Muscle of back (tissue), 3 donors: ENCODE measurements at regions not wholly inside any gene's neighbourhood (a gene's known extent, or its start where the extent isn't known, plus 50 kb on each side); places are given as distances from the start of the nearest gene placed in this dataset.

ENCODE experiments used
- DNase-seq, 3 donors: peaks; one replicate each; pipeline versions ENCODE4 v3.0.0 to v3.0.0-alpha.2; 2013

DNA sequence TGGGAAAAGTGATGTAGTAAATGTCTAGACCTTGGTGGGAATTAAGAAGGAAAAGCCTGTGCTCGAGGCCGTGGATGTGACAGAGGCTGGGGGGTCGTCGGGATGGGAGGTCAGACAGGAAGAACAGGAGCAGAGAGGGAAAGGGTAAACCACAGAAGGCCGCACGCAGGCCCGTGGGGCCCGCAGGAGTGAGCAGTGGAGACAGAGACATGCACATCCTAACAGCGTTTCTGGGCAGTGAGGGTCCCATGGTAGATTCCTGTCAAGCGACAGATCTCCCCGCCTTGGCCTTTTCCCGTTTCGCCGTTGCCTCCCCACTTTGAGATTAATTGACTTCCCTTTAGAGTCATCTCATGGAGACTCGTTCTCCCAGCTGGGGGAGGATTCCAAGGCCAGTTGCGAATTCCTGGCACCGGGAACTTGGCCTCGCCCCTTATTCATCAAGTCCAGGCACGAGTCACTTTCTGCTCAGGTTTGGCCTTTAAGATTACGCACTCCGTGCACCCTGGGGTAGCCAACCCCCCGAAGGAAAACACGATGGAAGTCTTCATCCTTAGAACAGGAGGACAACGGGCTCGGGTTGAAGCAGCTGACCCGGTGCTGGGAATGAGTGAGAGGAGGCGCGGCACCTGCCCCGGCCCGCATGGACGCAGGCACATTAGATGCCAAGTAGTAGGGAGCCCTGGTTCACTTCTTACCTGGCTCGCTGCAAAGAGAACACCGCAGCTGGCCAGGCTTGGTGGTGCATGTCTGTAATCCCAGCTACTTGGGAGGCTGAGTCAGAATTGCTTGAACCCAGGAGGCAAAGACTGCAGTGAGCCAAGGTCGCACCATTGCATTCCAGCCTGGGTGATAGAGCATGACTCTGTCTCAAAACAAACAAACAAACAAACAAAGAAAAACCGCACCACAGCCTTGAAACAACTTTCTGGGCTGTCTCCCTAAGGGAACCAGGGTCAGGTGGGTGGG is 315.2 kb upstream of the SHH start:
- DNase-seq, result no peak

DNA sequence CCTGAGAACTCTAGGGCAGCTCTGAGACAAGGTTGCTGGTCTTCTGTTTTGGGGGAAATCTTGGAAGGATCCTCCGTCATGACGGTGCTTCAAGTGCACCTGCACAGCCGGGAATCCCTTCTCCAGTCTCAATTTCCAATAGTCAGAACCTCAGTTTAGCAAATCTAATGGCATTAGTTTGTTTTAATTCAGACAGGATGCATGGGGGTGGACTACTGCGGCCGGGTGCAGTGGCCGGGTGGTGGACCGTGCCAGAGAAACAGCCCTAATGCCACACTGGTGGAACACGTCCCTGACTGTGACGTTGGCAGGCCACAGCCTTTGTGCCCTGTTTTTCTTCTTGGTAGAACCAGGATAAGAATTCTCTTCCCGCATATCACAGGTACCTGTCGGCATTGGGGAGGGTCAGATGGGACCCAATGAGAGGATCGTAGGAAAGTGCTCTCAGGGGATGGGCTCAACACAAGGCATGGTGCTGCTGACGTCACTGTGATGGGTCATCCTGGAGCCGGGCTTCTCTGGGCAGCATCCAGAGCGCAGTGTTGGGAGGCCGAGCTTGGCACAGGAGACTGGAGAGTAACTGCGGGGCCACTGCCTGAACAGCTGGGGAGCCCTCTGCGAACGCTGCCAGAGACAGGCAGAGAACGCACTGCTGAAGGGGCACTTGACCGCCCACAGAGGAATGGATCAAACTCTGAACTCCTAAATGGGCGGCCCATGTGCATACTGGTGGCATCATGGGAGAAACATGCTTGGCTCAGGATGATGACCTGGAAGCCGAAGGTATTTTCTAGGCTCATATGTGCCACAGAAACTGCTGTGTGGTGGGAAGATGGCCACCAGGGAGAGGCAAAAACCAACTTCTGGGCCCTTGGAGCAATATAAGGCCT is 313.8 kb upstream of the SHH start:
- DNase-seq, result no peak

DNA sequence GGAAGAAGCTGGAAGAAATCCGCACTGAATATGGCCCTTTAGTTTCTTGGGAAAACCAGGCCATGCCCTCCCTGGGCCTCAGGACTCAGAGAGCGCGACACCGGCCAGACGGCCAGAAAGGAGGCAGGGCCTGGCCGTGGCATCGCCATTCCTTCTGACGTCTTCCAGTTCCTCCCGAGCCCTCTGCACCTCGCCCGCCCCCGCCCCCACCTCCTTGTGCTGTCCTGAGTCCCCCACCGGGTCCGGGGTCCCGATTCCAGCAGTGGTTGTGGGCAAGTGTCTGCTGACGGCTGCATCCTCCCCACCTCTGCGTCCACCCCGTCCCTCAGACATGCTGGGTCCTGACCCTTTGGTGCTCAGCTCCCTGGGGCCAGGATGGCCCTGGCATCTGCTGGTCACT is 312.1 kb upstream of the SHH start:
- DNase-seq, result no peak

DNA sequence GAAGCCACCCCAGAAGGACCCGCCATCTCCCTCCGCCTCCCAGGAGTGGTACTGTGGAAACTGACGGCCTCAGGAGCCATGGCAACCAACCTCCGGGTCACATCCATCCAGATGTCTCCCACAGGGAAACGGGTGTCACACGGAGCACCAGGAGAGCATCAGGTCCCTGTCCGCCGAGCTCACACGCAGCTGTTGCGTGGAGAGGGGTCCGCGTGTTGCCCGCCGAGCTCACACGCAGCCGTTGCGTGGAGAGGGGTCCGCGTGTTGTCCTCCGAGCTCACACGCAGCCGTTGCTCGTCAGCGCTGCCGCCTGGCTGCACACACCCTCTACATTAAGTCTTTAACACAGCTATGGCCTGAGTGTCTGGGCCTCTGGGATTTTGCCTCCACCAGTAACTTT is 311.1 kb upstream of the SHH start:
- DNase-seq, result no peak

DNA sequence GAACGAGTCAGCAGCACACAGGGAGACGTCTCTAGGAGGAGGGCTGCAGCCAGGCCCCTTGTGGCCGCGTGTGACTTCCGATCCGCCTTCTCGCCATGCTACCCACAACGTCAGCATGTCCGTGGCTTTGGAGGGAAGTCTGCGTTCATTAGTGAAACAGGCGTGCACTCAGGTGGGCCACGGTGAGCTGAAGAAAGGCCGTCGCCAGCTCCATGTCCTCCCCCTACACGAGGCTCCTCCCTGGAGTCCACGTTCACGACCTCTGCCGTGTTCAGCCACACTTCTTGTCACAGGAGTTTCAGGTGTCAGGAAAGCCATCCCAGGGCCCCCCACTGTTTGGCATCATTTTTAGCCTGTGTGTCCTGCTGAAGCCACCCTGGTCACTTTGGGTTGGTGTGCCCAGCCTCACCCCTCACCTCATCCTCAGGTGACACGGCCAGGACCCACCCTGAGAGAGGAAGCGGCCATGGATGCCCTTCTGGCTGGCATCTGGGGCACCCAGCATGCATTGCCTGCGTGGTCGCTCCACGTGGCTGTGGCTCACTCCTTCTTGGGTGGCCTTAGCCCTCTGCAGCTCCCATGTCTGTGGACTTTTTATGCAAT is 310.6 kb upstream of the SHH start:
- DNase-seq, result no peak

DNA sequence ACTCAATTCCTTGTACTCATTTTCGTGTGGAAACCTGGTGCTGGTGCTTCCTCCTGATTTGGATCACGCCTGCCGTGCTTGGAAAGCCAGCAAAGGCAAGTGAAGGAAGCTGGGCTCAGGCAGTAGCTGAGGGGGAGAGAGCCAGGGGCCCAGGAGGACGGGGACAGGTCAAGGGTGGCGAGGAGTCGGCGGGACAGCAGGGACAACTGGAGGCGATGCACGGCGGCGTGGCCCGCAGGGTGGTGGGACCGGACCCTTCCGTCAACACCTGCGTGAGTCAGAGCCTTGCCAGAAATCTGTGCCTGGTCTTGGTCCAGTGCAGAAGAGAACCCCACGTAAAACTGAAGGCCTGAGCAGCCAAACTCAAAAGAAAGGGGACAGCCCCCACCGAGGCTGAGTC is 309.7 kb upstream of the SHH start:
- DNase-seq, result no peak

DNA sequence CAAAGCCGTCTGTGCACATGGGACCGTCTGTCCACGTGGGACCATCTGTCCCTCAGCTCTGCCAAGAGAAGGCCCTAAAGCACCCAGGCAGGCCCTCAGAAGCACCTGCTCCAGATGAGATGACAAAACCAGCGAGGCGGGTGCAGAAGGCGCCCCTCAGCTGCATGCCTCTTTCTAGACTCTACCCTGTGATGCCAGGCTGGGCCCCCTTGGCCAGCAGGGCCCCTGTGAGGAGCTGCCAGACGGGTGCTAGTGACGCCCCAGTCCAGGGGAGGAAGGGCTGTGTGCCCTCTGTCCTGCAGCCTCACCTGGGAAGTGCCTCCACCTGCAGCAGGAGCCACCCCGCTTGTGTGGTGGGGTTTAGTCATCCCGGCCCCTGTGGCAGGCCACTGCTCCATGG is 309.2 kb upstream of the SHH start:
- DNase-seq, result no peak

DNA sequence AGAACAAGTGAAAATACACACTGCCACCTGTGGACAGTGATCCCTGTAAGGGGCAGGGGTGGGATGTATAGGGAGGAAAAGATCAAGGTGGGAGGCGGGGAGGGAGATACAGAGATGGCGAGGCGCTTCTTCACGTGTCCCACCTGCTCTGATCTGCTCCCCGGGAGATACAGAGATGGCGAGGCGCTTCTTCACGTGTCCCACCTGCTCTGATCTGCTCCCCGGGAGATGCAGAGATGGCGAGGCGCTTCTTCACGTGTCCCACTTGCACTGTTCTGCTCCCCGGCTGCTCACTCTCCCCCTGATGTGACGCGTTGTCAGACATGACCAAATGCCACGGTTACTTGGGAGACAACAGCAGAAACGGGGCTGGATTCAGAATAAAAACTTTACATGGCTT is 308.3 kb upstream of the SHH start:
- no peak for DNase-seq

DNA sequence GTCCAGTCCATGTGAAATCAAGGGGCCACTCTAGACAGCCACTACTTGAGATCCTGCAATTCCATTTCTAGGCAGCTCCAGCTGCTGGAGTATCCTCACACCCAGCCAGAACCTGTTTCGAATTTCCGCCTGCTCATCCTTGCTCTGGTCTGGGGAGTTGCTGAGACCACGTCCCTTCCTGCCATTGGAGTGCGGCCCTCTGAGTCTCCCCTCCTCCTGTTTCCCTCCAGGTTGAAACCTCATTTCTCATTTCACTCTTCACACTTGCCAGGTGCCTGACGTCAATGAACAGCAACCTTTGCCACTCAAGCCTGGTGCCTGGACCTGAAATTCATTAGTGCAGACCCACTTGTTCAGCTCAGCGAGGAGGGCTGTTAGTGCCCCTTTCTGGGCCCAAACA is 307.5 kb upstream of the SHH start:
- DNase-seq, result no peak

DNA sequence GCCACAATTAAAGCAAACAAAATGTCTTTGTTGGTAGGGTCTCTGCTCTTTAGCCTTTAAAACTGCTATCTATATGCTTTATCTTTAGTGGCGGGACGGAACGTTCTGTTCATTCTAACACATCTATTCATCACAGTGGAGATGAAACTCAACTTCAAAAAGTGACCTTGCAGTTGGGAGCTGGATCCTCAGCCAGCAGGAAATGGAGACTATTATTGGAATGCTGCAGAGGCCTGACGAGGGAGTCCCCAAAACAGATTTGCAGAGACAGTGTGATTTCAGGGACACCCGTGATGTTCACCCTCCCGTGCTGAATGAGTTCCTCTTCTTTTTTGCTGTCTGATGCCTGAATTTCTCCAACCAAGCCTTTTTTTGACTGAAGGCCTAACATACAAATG is 306.0 kb upstream of the SHH start:
- DNase-seq, result no peak

DNA sequence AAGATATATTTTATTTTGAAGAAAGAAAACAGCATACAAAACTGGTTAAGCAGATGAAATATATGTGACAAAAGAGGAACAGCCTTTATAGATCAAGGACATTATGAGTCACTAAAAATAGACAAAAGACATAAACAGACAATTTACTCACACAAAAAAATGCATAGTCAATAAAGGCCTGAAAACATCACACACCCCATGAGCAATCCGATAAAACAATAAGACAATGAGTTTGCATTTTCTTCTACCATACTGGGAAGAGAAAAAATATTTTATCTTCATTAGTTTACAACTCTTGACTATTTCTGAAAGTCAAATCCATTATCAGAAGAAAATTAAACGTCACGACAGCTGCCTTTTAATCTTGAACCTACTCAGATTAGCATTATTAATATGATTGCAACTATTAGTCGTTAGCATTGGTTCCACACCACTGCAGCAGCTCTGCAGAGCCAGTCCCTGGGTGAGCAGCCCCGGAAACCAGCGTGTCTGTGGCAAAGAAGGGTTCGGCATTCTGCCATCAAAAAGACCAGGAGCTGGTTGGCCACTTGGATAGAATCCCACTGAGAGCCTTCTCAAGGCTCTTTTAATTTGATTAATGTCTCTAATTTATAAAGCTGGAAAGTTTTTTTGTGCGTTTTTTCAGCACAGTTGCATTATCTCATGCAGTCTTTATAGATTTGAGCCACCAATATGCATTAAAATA is 305.4 kb upstream of the SHH start:
- no peak for DNase-seq

DNA sequence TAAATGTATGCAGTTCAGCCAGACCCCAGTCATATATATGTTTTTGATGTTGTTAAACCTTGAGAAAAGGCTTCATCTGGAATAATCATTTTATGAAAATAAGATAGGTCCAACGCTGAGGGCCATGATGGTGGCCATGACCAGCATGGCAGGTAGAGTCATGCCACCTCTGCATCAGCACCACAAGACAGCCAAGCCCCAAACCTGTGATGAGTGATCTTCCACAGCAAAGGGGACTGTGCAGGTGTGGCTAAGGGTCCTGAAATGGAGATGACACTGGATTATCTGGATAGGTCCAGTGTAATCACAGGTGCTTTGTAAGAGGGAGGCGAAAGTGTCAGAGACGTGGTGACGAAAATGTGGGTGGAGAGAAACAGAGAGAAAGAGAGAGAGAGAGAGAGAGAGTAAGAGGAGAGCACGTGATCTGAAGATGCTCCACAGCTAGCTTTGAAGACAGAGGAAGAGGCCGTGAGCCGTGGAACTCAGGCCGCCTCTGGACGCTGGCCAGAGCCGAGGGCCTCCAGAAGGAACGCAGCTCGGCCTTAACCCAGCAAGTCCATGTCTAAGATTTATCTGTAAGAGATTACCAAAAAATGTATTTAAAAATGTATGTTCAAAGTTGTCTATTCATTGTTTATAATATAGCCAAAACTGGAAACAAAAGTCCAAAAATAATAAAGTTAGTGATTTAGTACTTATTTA is 304.4 kb upstream of the SHH start:
- no peak for DNase-seq

DNA sequence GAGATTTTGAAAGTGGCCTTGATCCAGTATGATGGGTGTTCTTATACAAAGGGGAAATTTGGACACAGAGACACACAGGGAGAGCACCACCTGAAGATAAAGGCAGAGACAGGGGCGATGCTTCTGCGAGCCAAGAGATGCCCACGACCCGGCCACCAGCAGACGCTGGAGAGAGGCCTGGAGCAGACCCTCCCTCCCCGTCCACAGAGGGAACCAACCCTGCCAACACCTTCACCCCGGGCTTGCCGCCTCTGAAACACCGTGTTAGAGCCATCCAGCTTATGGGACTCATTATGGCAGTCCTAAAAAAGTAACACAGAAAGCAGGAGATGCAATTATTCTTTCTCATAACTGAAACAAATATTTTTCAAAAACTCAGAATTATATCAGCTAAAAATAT is 303.3 kb upstream of the SHH start:
- DNase-seq, result no peak

DNA sequence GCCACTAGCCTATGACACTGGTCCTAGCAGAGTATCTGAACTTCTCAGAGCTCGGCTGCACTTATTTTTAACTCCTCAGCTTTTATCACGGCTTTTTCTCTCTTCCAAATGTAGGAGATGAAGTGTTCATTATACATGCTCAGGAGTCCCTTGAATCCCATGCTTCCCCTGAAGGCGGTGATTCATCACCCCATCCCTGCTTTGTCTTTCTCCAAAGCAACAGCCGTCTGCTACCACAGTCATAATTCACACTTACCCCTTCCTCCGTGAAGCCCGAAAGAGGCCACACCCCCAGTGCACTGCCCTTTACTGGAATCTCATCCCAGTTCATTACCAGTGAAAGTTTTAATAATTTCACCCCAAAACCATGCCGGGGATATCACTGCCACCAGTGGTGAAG is 301.5 kb upstream of the SHH start:
- DNase-seq, result no peak

DNA sequence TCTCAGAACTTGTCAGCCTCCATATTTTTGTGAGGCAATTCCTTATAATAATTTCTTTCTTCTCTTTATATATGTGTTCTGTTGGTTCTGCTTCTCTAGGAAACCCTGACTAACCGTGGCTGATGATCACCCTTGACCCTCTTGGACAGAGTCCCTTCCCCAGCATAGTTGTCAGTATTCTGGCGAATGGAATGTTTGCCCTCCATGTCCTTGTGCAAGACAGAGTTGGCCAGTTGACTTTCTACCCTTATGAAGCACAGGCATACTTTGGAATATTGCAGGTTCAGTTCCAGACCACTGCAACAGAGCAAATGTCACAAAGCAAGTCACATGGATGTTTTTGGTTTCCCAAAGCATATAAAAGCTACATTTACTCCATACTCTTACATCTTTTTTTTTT is 297.7 kb upstream of the SHH start:
- DNase-seq, result no peak

DNA sequence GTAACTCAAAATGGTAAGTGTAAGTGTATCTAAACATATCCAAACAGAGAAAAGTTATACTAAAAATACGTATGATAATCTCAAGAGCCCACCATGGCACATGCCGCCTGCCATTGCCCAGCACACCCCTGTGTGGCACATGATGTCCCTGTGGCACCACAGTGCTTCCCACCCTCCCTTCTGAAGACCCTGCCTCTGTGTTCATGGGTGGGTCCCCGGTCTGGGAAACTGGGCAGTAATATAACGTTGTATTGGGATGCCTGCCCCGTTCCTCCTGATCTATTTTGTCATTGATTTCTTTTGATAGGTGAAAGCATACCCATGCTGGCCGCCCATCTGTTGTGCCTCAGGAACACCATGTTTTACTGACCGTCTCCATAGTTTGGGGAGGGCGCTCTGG is 296.8 kb upstream of the SHH start:
- DNase-seq, result no peak

DNA sequence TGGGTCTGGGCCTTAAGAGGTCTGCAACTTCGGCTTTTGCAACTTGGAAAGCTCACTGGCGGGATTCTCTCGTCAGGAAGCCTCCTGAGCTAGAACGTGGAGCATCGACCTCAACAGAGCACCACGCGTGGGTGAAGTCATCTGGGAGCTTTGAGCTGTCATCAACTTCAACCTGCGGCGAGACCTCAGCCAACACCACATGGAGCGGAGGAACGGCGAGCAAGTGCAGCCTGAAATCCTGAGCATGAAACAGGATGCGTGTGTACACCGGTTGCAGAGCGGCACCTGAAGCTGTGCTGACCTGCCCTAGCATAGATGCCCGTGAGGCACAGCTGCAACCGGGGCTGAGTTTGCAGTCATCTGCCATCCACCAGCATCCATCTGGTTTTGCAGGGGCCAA is 295.7 kb upstream of the SHH start:
- DNase-seq, result no peak

DNA sequence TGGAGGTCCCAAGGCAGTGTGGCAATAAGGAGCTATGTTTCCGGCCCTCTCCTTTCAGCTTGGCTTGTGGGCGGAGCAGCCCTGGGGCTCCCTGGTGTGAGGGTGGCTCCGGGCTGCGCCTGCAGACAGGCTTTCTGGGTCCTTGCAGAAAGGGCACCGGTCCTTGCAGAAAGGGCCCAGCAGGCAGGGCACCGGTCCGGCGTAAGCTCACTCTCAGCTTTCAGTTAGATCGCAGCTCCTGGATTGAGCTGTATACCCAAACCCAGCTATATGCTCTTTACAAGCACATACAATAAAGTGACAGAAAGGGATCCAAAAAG is 293.8 kb upstream of the SHH start:
- DNase-seq, result no peak

DNA sequence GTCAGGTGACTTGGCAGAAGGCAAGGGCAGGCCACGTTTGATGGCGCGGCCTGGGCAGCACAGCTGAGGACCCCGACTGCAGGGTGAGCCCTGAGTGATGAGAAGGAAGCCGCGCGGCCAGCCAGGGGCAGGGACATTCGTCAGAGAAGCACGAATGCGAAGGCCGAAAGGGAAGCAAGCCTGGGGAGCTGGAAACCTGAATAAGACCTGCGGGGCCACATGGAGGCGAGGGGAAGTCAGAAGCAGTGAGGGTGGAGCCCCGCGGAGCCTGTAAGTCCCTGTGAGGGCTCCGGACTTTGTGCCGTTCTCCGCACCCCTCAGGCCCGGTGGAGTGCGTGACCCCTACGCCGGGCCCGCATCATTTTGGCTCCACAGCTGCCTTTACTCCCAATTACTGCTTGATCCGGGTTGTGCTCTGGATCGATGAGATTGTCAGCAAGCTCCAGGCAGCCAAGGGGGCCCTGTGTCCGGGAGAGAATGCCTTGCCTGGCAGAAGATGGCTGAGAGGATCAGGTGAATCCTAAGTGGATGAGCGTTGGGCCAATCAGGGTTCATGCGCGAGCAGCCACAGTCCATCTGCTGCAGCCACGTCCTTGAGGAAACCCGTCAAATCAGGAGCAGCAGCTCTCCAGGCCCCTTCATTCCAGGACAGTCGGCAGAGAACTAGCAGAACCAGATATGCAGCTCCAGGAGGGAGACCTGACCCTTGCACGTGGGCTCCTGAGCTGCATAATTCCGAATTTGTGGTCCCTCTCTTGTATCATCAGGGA is 293.3 kb upstream of the SHH start:
- DNase-seq, result no peak

DNA sequence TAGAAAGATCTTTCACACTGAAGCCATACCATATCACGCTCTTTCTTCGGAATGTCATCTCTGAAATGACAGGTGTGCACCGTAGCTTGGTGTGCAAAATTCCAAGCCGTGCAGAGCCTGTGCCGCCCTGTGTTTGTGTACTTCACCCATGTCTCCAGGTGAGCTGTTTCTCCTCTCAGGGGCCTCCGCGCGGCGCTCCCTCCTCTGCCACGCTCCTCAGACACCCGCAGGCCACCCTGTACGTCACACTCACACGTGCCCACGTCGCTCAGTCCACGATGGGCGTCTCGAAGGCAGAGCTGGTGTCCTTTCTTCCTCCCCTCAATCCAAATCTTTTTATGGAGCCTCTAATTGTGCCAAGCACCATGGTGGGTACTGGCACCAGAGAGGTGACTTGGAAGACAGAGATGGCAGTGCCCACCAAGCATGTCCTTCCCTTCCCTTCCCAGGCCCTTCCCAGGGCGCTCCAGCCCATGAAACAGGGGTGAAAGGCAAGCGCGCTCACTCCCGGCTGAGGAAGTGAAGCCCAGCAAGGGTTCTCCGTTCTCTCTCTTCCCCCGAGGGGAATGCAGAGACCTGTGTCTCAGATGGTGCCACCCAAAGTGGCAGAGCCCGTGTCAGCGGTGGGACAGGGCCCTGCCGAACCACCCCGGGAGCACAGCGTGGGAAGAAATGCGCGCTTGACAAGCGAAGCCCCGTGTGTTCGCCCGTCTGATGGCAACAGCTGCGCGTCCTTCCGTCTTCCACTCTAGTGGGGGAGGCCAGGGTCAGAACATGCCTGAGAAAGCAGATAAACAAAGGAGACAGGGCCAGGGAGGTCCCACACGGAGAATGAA is 292.5 kb upstream of the SHH start:
- DNase-seq, result no peak
